Anterior cingulate cortex (tissue), 58 donors: ENCODE measurements at regions not wholly inside any gene's neighbourhood (a gene's known extent, or its start where the extent isn't known, plus 50 kb on each side); places are given as distances from the start of the nearest gene placed in this dataset.
A peak's percentile ranks its signal among the peaks of the same experiment; 100 is the strongest.

Source experiments
- DNase-seq, 58 donors: peaks; one replicate each; lab custom pipeline; 2025; lab: John Stamatoyannopoulos, UW

DNA sequence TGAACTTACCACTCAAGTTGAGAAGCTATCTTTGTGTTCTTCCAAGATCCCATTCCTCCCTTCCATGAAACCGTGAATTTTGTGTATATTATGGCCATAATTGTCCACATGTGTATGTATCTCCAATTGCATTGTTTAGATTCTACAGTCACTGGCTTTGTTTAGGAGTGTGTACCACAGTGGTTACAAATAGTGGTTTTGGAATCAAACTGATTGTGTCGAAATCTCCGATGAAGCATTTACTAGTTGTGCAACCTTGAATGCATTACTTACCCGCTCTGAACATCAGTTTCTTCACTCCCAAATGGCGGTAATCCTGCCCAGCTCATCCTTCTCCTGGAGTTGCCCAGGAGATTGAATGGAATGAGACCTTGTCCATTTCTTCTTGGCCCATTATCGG lies 145.0 kb upstream of the ZNF32 start:
- DNase-seq, result no peak

DNA sequence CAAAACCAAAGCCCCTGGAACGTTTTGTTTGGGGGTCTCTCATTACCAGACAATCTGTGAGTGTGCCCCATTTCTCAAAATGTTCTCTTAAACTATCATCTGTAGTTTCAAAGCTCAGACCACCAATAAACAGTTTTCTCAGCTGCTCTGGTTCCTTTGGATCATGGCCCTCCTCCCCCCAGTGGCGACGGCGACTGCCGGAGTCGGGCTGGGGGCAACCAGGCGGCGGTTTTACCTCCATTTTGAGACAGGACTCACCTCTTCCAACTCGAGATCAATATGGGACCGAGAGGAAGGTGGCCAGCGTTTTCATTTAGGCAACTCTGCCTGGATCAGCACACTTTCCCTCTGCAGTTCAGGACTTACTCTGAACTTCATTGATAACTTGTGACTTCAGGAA lies 141.5 kb upstream of the ZNF32 start:
- DNase-seq, result no peak

DNA sequence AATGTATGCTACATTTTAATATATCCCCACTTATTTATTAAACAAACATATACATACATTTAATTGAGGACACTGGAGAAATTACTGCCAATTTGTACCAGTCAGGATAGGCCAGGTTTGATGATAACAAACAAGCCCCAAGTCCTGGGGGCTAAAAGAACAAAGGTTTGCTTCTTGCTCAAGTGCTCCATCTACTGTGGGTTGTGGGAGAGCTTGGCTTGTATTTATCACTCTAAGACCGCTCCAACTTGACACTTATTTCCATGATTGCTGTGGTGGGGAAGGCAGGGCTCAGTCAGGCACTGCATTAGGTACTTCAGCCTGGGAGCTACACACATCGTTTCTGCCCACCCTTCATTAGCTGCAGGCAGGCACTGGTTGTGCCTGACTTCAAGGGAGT lies 136.6 kb upstream of the ZNF32 start:
- no peak for DNase-seq

DNA sequence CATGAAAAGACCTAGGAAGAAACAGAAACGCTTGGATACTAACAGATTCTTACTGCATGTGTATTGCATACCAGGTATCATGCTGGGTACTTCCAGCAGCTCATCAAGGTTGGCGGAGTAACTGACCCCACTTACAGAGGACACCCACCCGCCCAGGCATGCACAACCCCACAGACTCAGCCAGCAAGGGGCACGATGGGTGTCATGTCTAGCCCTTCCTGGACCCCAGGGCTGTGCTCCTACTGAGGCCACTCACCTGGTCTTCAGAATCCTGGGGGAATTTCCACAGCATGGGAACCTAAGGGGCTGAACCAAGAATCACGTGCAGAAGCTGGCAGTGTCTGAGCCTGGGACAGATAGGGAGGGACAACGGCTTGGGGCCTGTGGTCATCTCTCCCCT lies 134.1 kb upstream of the ZNF32 start:
- DNase-seq, result no peak

DNA sequence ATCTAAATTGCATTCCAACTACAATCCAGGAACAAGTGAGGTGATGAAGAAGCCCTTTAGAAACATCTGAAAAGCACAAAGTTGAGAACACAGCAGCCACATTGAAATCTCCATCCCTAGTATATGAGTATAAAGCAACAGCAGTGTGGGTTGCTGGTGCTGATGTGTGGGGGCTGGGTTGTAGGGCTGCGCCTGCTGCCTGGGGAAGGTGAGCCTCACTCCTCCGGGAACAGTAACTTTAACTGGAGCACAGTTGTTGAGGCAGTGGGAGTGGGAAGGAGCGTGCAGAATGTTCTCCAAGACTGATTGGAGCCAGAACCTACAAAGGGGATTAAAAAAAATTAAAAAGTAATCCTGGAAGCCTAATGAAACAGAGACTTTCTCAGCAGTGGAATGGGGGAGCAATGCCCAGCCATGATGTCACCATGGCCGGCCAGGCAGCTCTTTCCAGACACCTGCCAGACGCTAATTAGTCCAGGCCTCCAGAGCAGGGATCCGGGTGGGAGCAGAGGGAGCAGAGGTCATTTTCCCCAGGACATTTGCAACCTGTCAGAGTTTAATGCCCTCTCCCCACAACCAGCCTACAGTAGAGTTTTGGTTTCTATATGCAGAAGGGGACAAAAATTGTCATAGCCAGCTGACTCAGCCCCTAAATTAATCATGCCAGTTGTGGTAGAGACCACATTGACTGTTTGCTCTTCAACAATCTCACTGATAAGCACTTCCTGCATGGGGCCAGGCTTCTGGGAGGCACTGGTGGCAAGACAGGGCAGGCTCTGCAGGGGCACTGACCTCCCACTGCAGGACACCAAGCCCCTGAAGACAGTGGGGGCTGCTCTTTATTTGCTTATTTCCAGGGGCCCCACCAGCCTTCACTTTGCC lies 133.0 kb upstream of the ZNF32 start:
- peak in 1 of 58 donors; percentile 31 for DNase-seq

- DNase-seq, result no peak
Observed at GRCh38 chr10:43778571-43778970, 129.9 kb upstream of the ZNF32 start.

GRCh38 chr10:43775384-43775783 lies 126.7 kb upstream of the ZNF32 start:
- no peak for DNase-seq

DNA sequence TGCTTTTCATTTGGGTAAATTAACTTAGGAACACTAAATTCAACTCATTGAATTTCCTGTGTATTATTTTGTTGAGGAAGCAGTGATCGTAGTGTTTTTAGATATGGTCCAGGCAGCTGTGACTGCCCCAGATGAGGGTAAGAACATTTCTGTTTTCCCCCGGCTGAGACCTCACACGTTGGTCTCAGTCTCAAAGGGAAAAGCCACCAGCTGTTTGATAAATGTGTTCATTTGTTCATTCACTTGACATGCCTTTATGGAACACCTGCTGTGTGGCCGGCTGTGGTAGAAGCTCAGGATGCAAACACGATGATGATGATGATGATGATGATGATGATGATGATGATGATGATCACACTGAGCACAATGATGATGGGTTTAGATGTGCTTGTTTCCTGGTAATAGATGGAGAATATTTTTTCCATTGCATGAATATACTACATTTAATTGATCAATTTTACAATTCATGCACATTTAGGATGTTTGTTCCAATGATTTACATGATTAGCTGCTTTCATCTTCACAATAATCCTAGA lies 125.6 kb upstream of the ZNF32 start:
- DNase-seq, result no peak

- DNase-seq, result no peak
Observed at GRCh38 chr10:43773736-43774135, 125.1 kb upstream of the ZNF32 start.

GRCh38 chr10:43772171-43772570 lies 123.5 kb upstream of the ZNF32 start:
- DNase-seq, result no peak

DNA sequence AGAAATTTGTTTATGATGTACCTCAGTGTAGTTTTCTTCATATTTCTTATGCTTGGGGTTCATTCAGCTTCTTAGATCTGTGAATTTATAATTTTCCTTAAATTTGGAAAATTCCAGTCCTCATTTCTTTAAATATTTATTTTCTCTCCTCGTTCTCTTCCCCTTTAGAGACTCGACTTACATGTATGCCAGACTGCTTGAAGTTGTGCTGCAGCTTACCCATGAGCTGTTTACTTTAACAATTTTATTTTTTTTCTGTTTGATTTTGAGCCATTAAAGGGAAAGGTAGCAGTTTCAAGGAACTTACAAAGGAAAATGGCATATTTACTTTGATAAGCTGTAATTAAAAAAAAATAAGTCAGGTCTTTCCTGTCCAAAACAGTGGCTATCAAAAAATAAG lies 123.0 kb upstream of the ZNF32 start:
- no peak for DNase-seq

DNA sequence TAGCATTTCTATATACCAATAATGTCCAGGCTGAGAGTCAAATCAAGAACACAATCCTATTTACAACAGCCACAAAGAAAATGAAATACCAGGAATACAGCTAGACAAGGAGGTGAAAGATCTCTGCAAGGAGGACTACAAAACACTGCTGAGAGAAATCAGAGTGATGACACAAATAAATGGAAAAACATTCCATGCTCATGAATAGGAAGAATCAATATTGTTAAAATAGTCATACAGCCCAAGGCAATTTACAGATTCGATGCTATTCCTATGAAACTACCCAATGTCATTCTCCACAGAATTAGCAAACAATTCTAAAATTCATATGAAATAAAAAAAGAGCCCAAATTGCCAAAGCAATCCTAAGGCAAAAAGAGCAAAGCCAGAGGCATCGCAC lies 116.8 kb upstream of the ZNF32 start:
- no peak for DNase-seq

- no peak for DNase-seq
Observed at GRCh38 chr10:43763846-43764245, 115.2 kb upstream of the ZNF32 start.

GRCh38 chr10:43760514-43760913 lies 111.8 kb upstream of the ZNF32 start:
- no peak for DNase-seq

DNA sequence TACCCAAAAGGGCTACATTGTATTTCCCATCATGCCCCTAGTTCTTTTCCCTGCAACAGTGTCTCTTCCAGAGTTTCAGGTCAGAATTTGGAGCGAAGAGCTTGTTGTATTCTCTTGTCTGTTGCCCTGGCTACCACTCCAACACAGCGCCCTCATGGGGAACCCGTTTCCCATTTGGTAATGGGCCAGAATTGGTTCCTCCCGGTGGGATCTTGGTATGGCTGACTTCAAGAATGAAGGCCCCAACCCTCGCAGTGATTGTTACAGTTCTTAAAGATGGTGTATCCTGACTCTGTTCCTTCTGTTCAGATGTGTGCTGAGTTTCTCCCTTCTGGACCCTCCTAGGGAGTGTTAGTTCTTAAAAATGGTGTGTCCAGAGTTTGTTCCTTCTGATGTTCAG lies 110.5 kb upstream of the ZNF32 start:
- no peak for DNase-seq

- no peak for DNase-seq
Observed at GRCh38 chr10:43756341-43756740, 107.7 kb upstream of the ZNF32 start.

DNA sequence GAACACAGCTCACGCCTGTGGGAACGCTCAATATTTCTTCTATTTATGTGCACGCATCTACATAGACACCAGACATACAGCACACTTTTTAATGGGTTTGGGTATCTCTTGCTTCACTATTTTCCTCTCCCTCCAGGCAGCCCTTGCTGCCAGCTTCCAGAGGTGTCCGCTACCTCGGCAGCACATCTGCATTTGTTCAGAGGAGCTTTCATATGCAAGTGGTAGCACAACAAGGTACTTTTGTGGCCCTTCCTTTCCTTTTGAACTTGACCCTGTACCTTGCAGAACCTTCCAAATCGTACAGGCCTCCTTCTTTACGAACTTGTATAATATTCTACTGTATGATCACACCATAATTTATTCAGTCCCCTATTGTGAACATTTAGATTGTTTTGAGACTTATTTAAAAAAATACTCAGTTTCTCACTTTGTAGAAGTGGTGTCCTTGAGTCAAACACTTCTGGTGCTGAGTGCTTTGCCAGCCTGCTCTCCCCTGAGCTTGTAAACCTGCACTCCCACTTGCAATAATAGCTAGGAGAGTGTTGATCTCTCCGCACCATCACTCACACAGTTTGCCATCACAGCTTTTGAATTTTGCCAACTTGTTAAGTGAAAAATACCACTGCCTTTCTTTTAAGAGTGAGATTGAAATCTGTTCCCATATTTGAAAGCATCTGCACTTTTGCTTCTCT lies 106.0 kb upstream of the ZNF32 start:
- DNase-seq, result no peak

- DNase-seq, result no peak
Observed at GRCh38 chr10:43753397-43754061, 104.8 kb upstream of the ZNF32 start.

- no peak for DNase-seq
Observed at GRCh38 chr10:43752682-43753081, 104.0 kb upstream of the ZNF32 start.

GRCh38 chr10:43751646-43752045 lies 103.0 kb upstream of the ZNF32 start:
- no peak for DNase-seq

DNA sequence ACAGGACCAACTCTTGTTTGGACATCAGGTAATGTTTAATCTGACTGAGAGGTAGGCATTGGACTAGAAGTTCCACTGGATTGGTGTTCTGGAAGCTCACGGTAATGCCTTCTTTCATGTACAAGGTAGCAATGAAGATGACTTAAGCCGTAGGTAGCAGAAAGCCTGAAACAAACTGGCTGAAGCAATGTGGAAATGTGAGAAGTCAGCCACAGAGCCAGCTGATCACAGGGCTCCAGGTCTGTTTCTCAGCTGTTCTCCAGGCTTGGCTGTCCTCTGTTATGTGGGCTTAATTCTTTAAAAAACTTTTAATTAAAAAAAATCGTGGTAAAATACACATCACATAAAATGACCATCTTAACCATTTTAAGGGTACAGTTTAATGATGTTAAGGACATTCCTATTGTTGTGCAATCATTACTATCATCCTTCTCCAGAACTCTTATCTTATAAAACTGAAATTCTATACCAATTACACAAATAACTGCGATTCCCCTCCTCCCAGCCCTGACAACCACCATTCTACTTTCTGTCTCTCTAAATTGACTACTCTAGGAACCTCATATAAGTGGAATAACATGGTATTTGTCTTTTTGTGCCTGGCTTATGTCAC lies 101.4 kb upstream of the ZNF32 start:
- no peak for DNase-seq
